MCF 10A (cell line): ENCODE measurements at regions not wholly inside any gene's neighbourhood (a gene's known extent, or its start where the extent isn't known, plus 50 kb on each side); places are given as distances from the start of the nearest gene placed in this dataset.

Experiments used
- BruUV-seq: library from RNA; stranded (reverse); fragments of 400-500 nt; replicated peaks from 2 replicates; lab custom pipeline; 2021; lab: Mats Ljungman, UMichigan
- CTCF ChIA-PET: fragments of 300-600 bp; sonication (Branson Sonifier 250); formaldehyde crosslinking; extraction: SDS; loops from one replicate; lab custom pipeline; 2021; ENCODE audit warnings: antibody characterized with exemption, inconsistent platforms; lab: Yijun Ruan, JAX
- POLR2A ChIA-PET: fragments of 300-600, 350-650 bp; sonication (Branson Sonifier 250); formaldehyde crosslinking; extraction: SDS; loops from one replicate; lab custom pipeline; 2020; ENCODE audit warnings: antibody characterized with exemption, inconsistent platforms; lab: Yijun Ruan, JAX
- DNase-seq: peaks from one replicate; pipeline ENCODE4 v3.0.0-alpha.2; 2018; ENCODE audit not compliant: unreplicated experiment
- H3K27ac Mint-ChIP-seq: one replicate; pipeline ENCODE4 v1.8.0; 2022; ENCODE audit warnings: mild to moderate bottlenecking, low read depth, mixed read lengths; ENCODE audit not compliant: unreplicated experiment
- H3K27me3 Mint-ChIP-seq: one replicate; pipeline ENCODE4 v1.8.0; 2022; ENCODE audit warnings: mixed read lengths; ENCODE audit not compliant: insufficient read depth, unreplicated experiment
- H3K36me3 Mint-ChIP-seq: one replicate; pipeline ENCODE4 v1.8.0; 2022; ENCODE audit warnings: mild to moderate bottlenecking, moderate library complexity, mixed read lengths; ENCODE audit not compliant: insufficient read depth, unreplicated experiment
- H3K4me1 Mint-ChIP-seq: one replicate; pipeline ENCODE4 v1.8.0; 2022; ENCODE audit warnings: mixed read lengths; ENCODE audit not compliant: insufficient read depth, unreplicated experiment
- H3K4me3 Mint-ChIP-seq: one replicate; pipeline ENCODE4 v1.8.0; 2022; ENCODE audit warnings: mild to moderate bottlenecking, moderate library complexity, mixed read lengths; ENCODE audit not compliant: unreplicated experiment
- H3K9me3 Mint-ChIP-seq: one replicate; pipeline ENCODE4 v1.8.0; 2022; ENCODE audit warnings: mixed read lengths; ENCODE audit not compliant: unreplicated experiment
- intact Hi-C: fragments of 100-400 bp; cut with micrococcal nuclease; formaldehyde crosslinking; loops from 2 replicates; pipeline ENCODE4 v1.14.1; 2022
- TF ChIP-seq, protein P1 (sequence below): fragments of 200-600 bp; IDR thresholded peaks from one replicate; pipeline ENCODE4 v1.8.0; 2022; ENCODE audit warnings: antibody characterized with exemption, mild to moderate bottlenecking; ENCODE audit not compliant: unreplicated experiment

GRCh38 chr2:241924069-241924908 is 54.8 kb downstream of the RTP5 start:
- Mint-ChIP-seq H3K4me1 (no peaks in the 10 kb centered on the region), H3K4me3 (no peak overlapping the region), H3K36me3 (no peaks in the 10 kb centered on the region), H3K9me3 (no peaks in the 10 kb centered on the region), H3K27ac (no peak overlapping the region), H3K27me3 (peaks cover 51% of the 10 kb centered on the region)
- BruUV-seq = no TSS peak
- TF ChIP-seq, protein P1, sequence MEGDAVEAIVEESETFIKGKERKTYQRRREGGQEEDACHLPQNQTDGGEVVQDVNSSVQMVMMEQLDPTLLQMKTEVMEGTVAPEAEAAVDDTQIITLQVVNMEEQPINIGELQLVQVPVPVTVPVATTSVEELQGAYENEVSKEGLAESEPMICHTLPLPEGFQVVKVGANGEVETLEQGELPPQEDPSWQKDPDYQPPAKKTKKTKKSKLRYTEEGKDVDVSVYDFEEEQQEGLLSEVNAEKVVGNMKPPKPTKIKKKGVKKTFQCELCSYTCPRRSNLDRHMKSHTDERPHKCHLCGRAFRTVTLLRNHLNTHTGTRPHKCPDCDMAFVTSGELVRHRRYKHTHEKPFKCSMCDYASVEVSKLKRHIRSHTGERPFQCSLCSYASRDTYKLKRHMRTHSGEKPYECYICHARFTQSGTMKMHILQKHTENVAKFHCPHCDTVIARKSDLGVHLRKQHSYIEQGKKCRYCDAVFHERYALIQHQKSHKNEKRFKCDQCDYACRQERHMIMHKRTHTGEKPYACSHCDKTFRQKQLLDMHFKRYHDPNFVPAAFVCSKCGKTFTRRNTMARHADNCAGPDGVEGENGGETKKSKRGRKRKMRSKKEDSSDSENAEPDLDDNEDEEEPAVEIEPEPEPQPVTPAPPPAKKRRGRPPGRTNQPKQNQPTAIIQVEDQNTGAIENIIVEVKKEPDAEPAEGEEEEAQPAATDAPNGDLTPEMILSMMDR = no peak
- DNase-seq = no peak
- ChIA-PET CTCF (interaction anchor here (0.6 kb wide), 1 partner anchor 78 kb away, joined by 3 read pairs; no protein-coding TSS in a partner anchor), POLR2A (no interaction called here)
- intact Hi-C loops = no loop called here

DNA sequence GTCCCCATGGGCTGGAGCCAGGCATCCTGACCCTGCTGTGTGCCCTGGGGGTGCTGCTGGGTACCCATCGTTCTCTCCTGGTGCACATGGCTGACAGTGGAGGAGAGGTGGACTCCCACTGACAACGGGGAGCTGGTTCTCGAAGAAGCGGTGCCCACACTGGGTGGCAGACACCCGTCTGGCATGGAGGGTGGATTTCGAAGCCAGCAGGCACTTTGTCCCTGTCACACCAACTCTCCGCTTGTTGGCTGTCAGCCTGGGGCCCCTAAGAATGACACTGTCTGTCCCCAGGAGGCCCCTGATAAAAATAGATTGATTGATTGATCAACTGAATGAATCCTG is 55.4 kb downstream of the RTP5 start:
- no peaks in the 10 kb centered on the region for H3K9me3 Mint-ChIP-seq
- H3K27ac Mint-ChIP-seq = no peak overlapping the region
- intact Hi-C loops = no loop called here
- no peak overlapping the region for H3K4me3 Mint-ChIP-seq
- BruUV-seq = no TSS peak
- CTCF ChIA-PET = no interaction called here
- no peaks in the 10 kb centered on the region for H3K4me1 Mint-ChIP-seq
- POLR2A ChIA-PET = no interaction called here
- DNase-seq = no peak
- TF ChIP-seq, protein P1 = no peak
- H3K27me3 Mint-ChIP-seq = peaks cover 45% of the 10 kb centered on the region
- H3K36me3 Mint-ChIP-seq = no peaks in the 10 kb centered on the region

DNA sequence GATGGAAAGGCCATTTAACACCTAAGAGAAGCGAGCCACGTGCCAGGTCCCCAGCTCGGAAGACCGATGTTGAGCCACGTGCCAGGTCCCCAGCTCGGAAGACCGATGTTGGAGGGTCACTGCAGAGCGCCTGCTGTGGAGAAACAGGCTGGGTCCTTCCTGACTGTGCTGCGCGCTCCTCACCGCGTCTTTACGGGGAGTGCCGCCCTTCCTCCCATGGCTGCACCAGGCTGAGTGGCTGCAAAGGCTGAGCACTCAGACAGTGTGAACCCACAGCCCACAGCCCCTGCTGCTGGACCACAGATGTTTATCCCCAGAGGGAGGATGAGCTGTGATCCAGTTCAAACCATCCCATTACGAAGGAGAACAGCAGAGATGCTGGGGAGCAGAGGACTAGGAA is 55.7 kb downstream of the RTP5 start:
- TF ChIP-seq, protein P1 = no peak
- Mint-ChIP-seq H3K4me3 (no peak overlapping the region), H3K27me3 (peaks cover 41% of the 10 kb centered on the region), H3K9me3 (no peaks in the 10 kb centered on the region), H3K36me3 (no peaks in the 10 kb centered on the region), H3K4me1 (no peaks in the 10 kb centered on the region), H3K27ac (no peak overlapping the region)
- CTCF ChIA-PET = no interaction called here
- POLR2A ChIA-PET = interaction anchor here (0.6 kb wide), 1 partner anchor 155 kb away, joined by 3 read pairs; no protein-coding TSS in a partner anchor
- intact Hi-C loops = no loop called here
- DNase-seq = no peak
- no TSS peak for BruUV-seq

- no TSS peak for BruUV-seq
- Mint-ChIP-seq H3K36me3 (no peaks in the 10 kb centered on the region), H3K4me3 (no peak overlapping the region), H3K4me1 (no peaks in the 10 kb centered on the region), H3K27ac (no peak overlapping the region), H3K27me3 (peaks cover 34% of the 10 kb centered on the region), H3K9me3 (no peaks in the 10 kb centered on the region)
- ChIA-PET POLR2A (interaction anchor here (0.6 kb wide), 1 partner anchor 155 kb away, joined by 3 read pairs; no protein-coding TSS in a partner anchor), CTCF (interaction anchor here (0.5 kb wide), 1 partner anchor 88 kb away, joined by 3 read pairs; no protein-coding TSS in a partner anchor)
- TF ChIP-seq, protein P1 = no peak
- intact Hi-C loops = no loop called here
- no peak for DNase-seq
These were observed 56.4 kb downstream of the RTP5 start for GRCh38 chr2:241925821-241926441.
